ENCODE measurements at regions not wholly inside any gene's neighbourhood (a gene's known extent, or its start where the extent isn't known, plus 50 kb on each side); places are given as distances from the start of the nearest gene placed in this dataset.
"Not testable (repeated sequence)": the region's sequence is repeated elsewhere in the genome, so short reads cannot be mapped to it uniquely, and the experiment has no call there.

DNA sequence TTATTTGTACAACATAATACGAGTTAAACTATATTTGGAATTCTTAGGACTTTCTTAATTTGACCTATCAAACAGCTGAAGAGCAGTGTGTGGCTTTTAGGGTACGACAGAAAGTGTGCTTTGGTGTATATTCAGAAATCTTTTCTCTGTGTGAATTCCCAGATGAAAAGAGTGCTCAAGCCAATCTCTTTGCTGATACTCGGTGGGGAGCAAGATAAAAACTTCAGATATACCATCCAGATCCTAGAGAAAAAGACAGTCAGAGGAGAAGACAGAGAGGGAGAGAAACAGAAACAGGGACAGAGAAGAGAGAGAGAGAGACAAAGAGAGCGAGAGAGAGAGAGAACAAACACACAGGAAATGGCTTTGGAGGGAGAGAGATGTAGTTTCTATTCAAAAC, 658.3 kb upstream of the CPEB2 start:
- H3K27ac Mint-ChIP-seq = no peak overlapping the region
- no peak for DNase-seq (ENCODE audit: low spot score)
- no peaks in the 10 kb centered on the region for H3K4me1 Mint-ChIP-seq (ENCODE audit: low read depth in 2 of 2)
- H3K36me3 Mint-ChIP-seq = no peaks in the 10 kb centered on the region
- H3K27me3 Mint-ChIP-seq = no peaks in the 10 kb centered on the region
- H3K9me3 Mint-ChIP-seq = peaks cover 9% of the 10 kb centered on the region
- H3K4me3 Mint-ChIP-seq = no peak overlapping the region
- no peak for ATAC-seq

DNA sequence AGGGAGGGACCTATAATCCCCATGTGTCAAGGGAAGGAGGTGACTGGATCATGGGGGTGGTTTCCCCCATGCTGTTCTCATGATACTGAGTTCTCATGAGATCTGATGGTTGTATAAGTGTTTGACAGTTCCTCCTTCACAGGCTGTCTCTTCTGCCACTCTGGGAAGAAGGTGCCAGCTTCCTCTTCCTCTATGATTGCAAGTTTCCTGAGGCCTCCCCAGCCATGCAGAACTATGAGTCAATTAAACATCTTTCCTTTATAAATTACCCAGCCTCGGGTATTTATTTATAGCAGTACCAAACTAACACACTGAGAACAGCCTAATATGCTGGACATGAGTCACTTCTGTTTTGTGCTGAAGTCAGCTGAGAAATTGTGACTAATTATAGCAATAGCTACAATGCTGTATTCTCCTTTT, 656.9 kb upstream of the CPEB2 start:
- H3K4me3 Mint-ChIP-seq = no peak overlapping the region
- no peaks in the 10 kb centered on the region for H3K36me3 Mint-ChIP-seq
- ATAC-seq (no peak), DNase-seq (ENCODE audit: low spot score) (no peak)
- peaks cover 9% of the 10 kb centered on the region for H3K9me3 Mint-ChIP-seq
- no peaks in the 10 kb centered on the region for H3K27me3 Mint-ChIP-seq
- H3K27ac Mint-ChIP-seq = no peak overlapping the region
- H3K4me1 Mint-ChIP-seq (ENCODE audit: low read depth in 2 of 2) = no peaks in the 10 kb centered on the region

DNA sequence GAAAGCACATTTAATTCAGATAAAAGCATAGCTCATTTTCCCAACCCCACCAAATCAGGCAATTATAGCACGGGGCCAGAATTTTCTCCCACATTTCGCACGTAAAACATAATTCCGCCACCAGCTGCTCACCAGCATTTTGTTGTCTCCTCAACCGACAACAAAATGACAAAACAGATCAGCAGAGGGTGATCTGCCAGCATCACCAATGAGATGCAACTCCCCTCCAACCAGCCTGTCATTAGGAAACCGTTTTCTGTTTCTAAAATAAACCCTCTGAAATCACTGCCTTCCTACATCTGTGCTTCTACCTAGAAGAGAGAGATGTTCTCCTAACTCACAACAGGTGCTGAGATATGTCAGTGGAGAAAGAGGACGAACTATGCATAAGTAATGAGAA, 654.8 kb upstream of the CPEB2 start:
- Mint-ChIP-seq H3K27me3 (no peaks in the 10 kb centered on the region), H3K9me3 (peaks cover 9% of the 10 kb centered on the region), H3K4me3 (no peak overlapping the region), H3K4me1 (ENCODE audit: low read depth in 2 of 2) (no peaks in the 10 kb centered on the region), H3K27ac (no peak overlapping the region), H3K36me3 (no peaks in the 10 kb centered on the region)
- DNase-seq (ENCODE audit: low spot score) = no peak
- ATAC-seq = no peak

DNA sequence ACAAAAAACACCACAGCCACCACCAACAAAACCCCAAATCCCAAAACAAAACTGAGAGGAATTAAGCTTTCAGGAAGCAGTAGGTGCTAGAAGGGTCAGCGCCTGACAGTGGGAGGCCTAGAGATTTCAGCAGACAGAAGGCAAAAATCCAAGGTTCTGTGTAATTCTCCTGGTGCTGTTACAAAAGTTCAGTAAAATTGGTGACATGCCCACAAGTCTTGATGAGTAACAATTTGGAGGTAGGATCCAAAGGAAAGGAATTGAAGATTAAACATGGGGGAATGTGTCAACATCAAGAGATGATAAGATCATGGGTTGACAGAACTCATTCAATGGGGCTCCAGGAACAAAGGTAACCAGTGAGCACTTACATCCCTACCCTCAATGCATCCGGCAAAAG, 653.8 kb upstream of the CPEB2 start:
- Mint-ChIP-seq H3K4me1 (ENCODE audit: low read depth in 2 of 2) (no peaks in the 10 kb centered on the region), H3K36me3 (no peaks in the 10 kb centered on the region)

DNA sequence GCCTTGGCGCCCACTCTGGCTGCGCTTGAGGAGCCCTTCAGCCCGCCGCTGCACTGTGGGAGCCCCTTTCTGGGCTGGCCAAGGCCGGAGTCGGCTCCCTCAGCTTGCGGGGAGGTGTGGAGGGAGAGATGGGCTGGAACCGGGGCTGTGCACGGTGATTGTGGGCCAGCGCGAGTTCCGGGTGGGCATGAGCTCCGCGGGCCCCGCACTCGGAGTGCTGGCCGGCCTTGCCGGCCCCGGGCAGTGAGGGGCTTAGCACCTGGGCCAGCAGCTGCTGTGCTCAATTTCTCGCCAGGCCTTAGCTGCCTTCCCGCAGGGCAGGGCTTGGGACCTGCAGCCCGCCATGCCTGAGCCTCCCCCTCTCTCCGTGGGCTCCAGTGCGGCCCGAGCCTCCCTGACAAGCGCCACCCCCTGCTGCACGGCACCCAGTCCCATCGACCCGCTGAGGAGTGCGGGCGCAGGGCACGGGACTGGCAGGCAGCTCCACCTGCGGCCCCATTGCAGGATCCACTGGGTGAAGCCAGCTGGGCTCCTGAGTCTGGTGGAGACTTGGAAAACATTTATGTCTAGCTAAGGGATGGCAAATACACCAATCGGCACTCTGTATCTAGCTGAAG, 643.6 kb upstream of the CPEB2 start:
- ATAC-seq; H3K36me3 Mint-ChIP-seq; H3K27ac Mint-ChIP-seq; H3K4me1 Mint-ChIP-seq (ENCODE audit: low read depth in 2 of 2); DNase-seq (ENCODE audit: low spot score); H3K9me3 Mint-ChIP-seq; H3K27me3 Mint-ChIP-seq; H3K4me3 Mint-ChIP-seq: not testable (repeated sequence)

More for the DNA sequence above, 653.8 kb upstream of the CPEB2 start:
- ATAC-seq (no peak), DNase-seq (ENCODE audit: low spot score) (no peak)
- H3K9me3 Mint-ChIP-seq = peaks cover 9% of the 10 kb centered on the region
- no peaks in the 10 kb centered on the region for H3K27me3 Mint-ChIP-seq
- no peak overlapping the region for H3K4me3 Mint-ChIP-seq
- H3K27ac Mint-ChIP-seq = no peak overlapping the region

DNA sequence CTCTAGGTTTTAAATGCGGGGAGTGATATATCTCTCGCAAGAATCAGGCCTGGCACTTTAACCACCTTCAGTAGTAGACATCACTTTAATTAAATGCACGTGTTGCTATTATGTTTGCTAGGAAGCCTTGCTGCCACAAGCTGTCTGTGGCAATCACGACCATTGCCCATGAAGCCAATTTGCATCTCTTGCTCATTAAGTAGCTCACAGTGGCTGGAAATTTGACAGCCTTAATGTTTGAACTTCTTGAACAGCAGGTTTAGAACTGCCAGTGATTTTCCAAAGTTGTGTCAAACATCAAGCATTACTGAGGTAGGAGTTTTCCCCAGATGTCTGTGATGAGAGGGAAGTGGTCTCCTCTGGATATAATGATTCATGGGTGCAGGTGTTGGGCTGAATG, 642.3 kb upstream of the CPEB2 start:
- no peak overlapping the region for H3K27ac Mint-ChIP-seq
- no peaks in the 10 kb centered on the region for H3K27me3 Mint-ChIP-seq
- H3K4me3 Mint-ChIP-seq = no peak overlapping the region
- H3K9me3 Mint-ChIP-seq = no peaks in the 10 kb centered on the region
- ATAC-seq (no peak), DNase-seq (ENCODE audit: low spot score) (no peak)
- H3K4me1 Mint-ChIP-seq (ENCODE audit: low read depth in 2 of 2) = no peaks in the 10 kb centered on the region
- H3K36me3 Mint-ChIP-seq = no peaks in the 10 kb centered on the region

DNA sequence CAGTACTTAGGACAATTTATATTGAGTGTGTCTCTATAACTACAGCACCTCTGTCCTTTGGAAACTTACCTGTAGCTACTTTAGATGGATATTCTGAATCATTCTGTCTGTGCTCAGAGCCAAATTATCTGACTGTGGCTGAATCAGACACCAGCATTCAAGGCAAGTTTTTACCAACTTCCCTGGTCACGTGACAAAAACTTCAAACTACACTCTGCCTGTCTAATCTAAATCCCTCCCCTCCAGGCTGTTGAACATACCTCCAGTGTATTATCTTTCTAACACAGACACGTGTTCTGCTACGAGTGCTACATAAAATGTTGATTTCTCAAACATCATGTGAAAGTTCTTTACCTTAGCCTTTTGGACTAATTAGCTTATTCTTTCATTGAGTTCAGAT, 641.2 kb upstream of the CPEB2 start:
- no peak for ATAC-seq

DNA sequence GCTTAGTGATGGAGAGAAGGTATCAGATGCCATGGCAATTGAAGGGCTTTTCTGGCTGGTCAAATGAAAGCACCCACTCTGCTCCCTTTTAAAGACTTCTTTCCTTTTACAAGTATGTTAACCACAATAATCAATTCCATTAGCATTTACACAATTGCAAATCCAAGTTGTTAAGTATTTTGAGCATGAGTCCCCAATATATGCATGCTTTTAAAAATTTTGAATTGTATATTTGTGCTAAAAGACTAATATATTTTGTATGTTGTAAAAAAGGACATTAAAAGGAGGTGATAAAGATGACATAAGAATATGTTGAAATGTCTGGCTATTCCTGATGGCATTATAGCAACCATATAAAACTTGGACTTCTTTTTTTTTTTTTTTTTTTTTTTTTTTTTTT, 639.9 kb upstream of the CPEB2 start:
- Mint-ChIP-seq H3K4me3 (no peak overlapping the region), H3K27me3 (no peaks in the 10 kb centered on the region), H3K36me3 (no peaks in the 10 kb centered on the region), H3K4me1 (ENCODE audit: low read depth in 2 of 2) (no peaks in the 10 kb centered on the region), H3K27ac (no peak overlapping the region), H3K9me3 (peaks cover 6% of the 10 kb centered on the region)
- ATAC-seq = no peak
- no peak for DNase-seq (ENCODE audit: low spot score)

More for the DNA sequence above, 641.2 kb upstream of the CPEB2 start:
- Mint-ChIP-seq H3K36me3 (no peaks in the 10 kb centered on the region), H3K4me1 (ENCODE audit: low read depth in 2 of 2) (no peaks in the 10 kb centered on the region), H3K27ac (no peak overlapping the region), H3K27me3 (no peaks in the 10 kb centered on the region), H3K4me3 (no peak overlapping the region), H3K9me3 (peaks cover 3% of the 10 kb centered on the region)
- DNase-seq (ENCODE audit: low spot score) = no peak

DNA sequence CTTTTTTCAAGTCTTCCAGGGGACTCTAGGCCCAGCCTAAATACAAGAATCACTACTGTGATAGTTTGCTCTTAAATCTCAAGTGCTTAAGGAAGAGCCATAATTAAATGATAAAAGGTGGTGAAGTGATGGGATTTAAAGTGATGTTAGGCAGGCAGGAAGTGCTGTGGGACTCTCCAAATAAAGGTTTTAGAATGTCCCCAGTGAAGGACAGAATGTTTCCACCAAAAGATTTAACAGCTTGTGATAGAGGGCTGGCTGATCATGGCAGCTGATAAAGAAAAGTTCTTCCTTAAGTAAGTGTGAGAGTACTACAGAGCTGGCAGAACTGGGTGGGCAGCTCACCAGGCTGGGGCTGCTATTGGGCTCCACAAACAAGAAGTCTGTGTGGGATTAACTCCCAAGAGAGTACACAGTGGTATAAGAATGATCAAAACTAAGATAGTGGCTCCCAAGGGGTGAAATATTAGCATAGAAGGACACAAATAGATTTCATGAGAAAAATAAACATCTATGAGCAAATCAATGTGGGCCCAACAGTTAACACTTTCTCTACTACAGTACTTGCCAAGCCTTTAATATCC, 637.2 kb upstream of the CPEB2 start:
- no peak for DNase-seq (ENCODE audit: low spot score)
- no peak overlapping the region for H3K4me3 Mint-ChIP-seq
- H3K4me1 Mint-ChIP-seq (ENCODE audit: low read depth in 2 of 2) = no peaks in the 10 kb centered on the region
- no peaks in the 10 kb centered on the region for H3K27me3 Mint-ChIP-seq
- no peak overlapping the region for H3K27ac Mint-ChIP-seq
- ATAC-seq = no peak
- H3K36me3 Mint-ChIP-seq = no peaks in the 10 kb centered on the region
- peaks cover 6% of the 10 kb centered on the region for H3K9me3 Mint-ChIP-seq

DNA sequence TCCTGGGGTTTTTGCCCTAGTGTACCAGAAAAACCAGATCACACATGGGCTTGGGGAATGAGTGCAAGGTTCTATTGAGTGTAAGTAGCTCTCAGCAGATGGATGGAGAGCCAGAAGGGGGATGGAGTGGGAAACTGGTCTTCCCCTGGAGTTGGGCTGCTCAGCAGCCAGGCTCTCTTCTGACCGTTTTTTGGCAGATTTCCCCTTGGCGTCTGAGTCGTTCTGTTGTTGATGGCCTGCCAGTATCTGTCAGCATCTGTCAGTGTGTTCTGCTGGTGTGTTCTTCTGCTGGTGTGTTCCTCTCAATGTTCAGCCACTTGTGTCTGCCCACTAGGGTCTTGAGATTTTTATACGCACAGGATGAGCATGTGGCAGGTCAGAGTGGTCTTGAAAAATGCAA, 633.9 kb upstream of the CPEB2 start:
- Mint-ChIP-seq H3K27ac (no peak overlapping the region), H3K4me1 (ENCODE audit: low read depth in 2 of 2) (no peaks in the 10 kb centered on the region), H3K4me3 (no peak overlapping the region), H3K27me3 (no peaks in the 10 kb centered on the region), H3K9me3 (peaks cover 6% of the 10 kb centered on the region), H3K36me3 (no peaks in the 10 kb centered on the region)
- ATAC-seq (no peak), DNase-seq (ENCODE audit: low spot score) (no peak)

DNA sequence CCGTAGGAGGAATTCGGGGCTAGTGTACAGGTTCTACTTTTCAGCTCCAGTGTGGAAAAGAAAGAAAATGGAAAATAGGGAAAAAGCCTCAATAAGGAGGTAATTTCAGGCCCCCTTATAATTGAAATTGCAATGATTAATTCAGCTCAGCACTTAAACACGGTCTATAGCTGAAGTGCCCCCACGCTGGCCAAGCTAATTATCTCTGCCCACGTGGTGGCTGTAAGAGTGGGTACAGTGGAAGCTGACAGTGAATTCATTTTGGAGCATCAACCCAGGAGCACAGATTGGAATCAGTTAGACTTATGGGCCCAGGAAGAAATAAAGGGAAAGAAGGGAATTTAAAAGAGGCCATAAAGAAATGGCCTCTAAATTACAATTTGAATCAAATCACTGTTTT, 631.1 kb upstream of the CPEB2 start:
- H3K4me1 Mint-ChIP-seq (ENCODE audit: low read depth in 2 of 2) = no peaks in the 10 kb centered on the region
- H3K27ac Mint-ChIP-seq = no peak overlapping the region
- ATAC-seq (no peak), DNase-seq (ENCODE audit: low spot score) (no peak)
- peaks cover 2% of the 10 kb centered on the region for H3K9me3 Mint-ChIP-seq
- H3K27me3 Mint-ChIP-seq = no peaks in the 10 kb centered on the region
- H3K4me3 Mint-ChIP-seq = no peak overlapping the region
- no peaks in the 10 kb centered on the region for H3K36me3 Mint-ChIP-seq

DNA sequence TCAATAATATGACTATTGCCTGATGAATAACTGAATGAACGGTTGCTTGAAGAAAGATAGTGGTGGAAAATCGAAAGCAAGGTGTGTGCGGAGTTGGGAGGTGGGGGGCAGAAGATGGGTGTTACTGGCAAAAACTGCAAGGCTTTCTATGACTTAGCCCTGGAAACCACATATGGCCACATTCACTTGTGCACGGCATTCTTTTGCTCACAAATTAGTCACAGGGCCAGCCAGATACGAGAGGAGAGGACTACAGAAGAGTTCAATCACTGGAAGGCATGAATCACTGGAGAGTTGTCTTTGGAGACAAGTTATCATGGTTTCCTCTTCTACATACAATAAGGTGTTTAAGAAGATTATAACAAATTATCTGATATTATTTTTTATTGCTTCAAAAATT, 626.5 kb upstream of the CPEB2 start:
- no peak for ATAC-seq
- no peaks in the 10 kb centered on the region for H3K36me3 Mint-ChIP-seq
- H3K27me3 Mint-ChIP-seq = no peaks in the 10 kb centered on the region

DNA sequence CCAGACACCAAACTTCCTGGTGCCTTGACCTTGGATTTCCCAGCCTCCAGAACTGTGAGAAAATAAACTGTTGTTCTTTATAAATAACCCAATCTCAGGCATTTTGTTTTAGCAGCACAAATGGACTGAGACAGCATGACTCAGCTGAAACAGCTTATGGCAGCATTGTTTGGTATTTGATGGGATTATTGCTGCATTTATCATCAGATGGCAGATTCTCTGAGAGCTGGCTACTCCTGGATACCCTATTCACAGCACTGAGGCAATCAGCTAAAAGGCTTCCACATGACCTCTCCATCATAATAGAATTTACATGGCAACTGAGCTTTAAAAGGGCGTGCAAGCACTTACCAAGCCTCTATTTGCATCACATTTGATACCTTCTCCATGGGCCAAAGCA, 623.1 kb upstream of the CPEB2 start:
- DNase-seq (ENCODE audit: low spot score) (no peak), ATAC-seq (no peak)
- Mint-ChIP-seq H3K36me3 (no peaks in the 10 kb centered on the region), H3K9me3 (peaks cover 2% of the 10 kb centered on the region), H3K4me1 (ENCODE audit: low read depth in 2 of 2) (no peaks in the 10 kb centered on the region), H3K4me3 (no peak overlapping the region), H3K27me3 (no peaks in the 10 kb centered on the region), H3K27ac (no peak overlapping the region)

More for the DNA sequence above, 626.5 kb upstream of the CPEB2 start:
- Mint-ChIP-seq H3K4me3 (no peak overlapping the region), H3K9me3 (no peaks in the 10 kb centered on the region), H3K4me1 (ENCODE audit: low read depth in 2 of 2) (no peaks in the 10 kb centered on the region), H3K27ac (no peak overlapping the region)
- DNase-seq (ENCODE audit: low spot score) = no peak

DNA sequence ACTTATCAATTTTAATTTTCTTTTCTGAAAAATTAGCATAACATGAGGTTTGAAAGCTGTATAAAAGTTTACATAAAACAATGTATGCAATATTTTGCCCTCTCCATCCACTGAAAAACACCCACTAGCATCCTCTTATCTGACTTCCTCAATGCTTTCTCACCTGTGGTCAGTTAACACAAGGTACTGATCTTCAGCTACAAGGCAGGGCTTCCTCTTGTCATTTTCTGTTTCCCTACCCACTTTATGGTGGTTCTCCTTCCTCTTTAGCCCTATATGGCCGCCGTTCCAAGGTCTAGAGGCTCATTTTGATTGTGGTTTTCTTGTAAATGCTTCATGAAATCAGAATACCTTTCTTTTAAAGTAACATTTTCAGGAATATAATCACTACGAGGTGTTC, 618.6 kb upstream of the CPEB2 start:
- H3K4me1 Mint-ChIP-seq (ENCODE audit: low read depth in 2 of 2) = no peaks in the 10 kb centered on the region
- ATAC-seq (no peak), DNase-seq (ENCODE audit: low spot score) (no peak)
- no peak overlapping the region for H3K27ac Mint-ChIP-seq
- no peak overlapping the region for H3K4me3 Mint-ChIP-seq
- no peaks in the 10 kb centered on the region for H3K36me3 Mint-ChIP-seq
- peaks cover 13% of the 10 kb centered on the region for H3K9me3 Mint-ChIP-seq
- peaks cover 0 to 5% of the 10 kb centered on the region in 2 donors for H3K27me3 Mint-ChIP-seq

DNA sequence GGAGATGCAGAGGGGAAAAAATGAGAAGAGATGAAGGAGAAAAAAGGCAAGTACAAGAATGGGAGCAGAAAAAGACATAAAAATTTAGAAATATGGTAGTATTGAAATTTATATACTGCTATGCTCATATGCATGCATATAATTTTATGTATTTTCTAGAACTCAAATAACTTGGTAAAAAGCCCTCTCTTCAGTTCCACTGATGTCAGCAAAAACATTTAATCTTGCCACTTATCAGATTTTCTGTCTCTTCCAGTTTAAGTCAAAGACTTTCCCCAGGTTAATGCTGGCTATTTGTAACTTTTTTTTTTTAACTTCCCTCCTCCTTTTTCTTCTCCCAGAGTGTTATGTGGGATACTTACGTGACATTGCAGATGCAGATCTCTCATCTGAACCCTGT, 617.5 kb upstream of the CPEB2 start:
- peaks cover 13% of the 10 kb centered on the region for H3K9me3 Mint-ChIP-seq
- H3K4me1 Mint-ChIP-seq (ENCODE audit: low read depth in 2 of 2) = no peaks in the 10 kb centered on the region
- ATAC-seq = no peak
- DNase-seq (ENCODE audit: low spot score) = no peak
- H3K27ac Mint-ChIP-seq = no peak overlapping the region
- no peak overlapping the region for H3K4me3 Mint-ChIP-seq
- peaks cover 0 to 5% of the 10 kb centered on the region in 2 donors for H3K27me3 Mint-ChIP-seq
- H3K36me3 Mint-ChIP-seq = no peaks in the 10 kb centered on the region
